ENCODE measurements at regions not wholly inside any gene's neighbourhood (a gene's known extent, or its start where the extent isn't known, plus 50 kb on each side); places are given as distances from the start of the nearest gene placed in this dataset.

DNA sequence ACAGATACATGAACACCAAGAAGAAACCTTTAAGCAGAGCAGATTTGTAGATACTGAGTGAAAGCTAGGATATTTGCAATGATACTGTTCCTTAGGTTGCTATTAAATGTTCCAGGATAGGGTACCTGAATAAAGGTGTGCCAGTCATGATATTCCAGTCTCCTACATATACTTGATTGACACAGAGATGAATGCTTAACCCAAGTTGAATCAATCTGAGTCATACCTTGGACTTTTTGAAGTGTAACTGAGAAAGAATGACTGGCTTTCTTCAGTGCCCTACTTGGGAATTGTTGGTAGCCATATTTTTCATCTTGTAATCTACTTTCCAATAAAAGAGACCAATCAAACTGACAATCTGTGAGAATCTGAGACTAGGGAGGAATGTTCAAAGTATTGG lies 805.7 kb upstream of the GHITM start:
- Histone ChIP-seq H3K36me3 (ENCODE audit: control insufficient read depth, insufficient read depth, low read length) (no peaks in the 10 kb centered on the region), H3K4me3 (ENCODE audit: low read depth, low read length) (no peak overlapping the region), H3K27me3 (ENCODE audit: control insufficient read depth, insufficient read depth, low read length) (no peaks in the 10 kb centered on the region)
- TF ChIP-seq, protein P1, sequence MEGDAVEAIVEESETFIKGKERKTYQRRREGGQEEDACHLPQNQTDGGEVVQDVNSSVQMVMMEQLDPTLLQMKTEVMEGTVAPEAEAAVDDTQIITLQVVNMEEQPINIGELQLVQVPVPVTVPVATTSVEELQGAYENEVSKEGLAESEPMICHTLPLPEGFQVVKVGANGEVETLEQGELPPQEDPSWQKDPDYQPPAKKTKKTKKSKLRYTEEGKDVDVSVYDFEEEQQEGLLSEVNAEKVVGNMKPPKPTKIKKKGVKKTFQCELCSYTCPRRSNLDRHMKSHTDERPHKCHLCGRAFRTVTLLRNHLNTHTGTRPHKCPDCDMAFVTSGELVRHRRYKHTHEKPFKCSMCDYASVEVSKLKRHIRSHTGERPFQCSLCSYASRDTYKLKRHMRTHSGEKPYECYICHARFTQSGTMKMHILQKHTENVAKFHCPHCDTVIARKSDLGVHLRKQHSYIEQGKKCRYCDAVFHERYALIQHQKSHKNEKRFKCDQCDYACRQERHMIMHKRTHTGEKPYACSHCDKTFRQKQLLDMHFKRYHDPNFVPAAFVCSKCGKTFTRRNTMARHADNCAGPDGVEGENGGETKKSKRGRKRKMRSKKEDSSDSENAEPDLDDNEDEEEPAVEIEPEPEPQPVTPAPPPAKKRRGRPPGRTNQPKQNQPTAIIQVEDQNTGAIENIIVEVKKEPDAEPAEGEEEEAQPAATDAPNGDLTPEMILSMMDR (IDR thresholded peaks at IDR 0.05; ENCODE audit: insufficient read depth, low read length, poor library complexity, severe bottlenecking) = no peak
- no peak for DNase-seq (ENCODE audit: low read depth)

DNA sequence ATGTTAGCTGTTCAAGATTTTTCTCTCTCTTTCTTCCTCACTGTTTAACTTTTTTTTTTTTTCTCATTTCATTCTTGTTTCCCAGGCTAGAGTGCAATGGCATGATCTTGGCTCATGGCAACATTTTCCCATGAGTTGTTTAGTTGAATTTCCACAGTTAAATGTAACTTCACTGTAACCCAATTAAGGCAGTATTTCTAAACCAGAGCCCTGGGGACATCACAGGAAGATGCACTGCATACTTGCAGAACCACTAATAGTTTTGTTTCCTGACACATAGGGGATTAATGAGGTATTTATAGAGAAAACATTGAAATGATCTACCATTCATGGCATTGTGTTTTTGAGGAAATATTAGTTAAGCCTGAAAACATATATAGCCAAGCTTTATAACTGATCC lies 795.6 kb upstream of the GHITM start:
- no peaks in the 10 kb centered on the region for H3K36me3 ChIP-seq (ENCODE audit: control insufficient read depth, insufficient read depth, low read length)
- TF ChIP-seq, protein P1 (IDR thresholded peaks at IDR 0.05; ENCODE audit: insufficient read depth, low read length, poor library complexity, severe bottlenecking) = no peak
- DNase-seq (ENCODE audit: low read depth) = no peak
- no peaks in the 10 kb centered on the region for H3K27me3 ChIP-seq (ENCODE audit: control insufficient read depth, insufficient read depth, low read length)
- H3K4me3 ChIP-seq (ENCODE audit: low read depth, low read length) = no peak overlapping the region

DNA sequence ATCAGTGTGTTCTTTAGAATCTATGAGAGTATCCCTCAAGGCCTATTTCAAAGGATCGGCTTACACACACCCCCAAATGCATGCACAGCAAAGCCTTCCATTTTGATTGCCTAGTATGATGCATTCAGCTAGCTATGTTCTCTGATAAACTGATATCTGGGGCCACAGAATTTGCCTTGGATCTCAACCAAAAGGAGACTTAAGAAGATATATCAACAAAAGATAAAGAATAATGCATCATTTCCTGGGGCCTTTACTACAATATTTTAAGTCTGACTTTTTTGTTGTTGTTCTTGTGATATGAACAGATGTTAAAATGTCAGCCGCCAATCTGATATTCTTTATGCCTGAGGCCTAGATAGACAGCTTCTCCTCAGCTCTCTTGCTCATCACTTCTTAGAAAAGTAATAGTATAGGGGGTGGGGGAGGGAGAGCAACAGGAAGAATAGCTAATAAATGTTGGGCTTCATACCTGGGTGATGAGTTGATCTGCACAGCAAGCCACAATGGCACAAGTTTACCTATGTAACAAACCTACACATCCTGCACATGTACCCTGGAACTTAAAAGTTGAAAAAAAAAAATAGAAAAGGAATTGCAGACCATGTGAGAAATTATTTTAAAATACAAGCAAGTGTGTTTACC lies 792.9 kb upstream of the GHITM start:
- H3K27me3 ChIP-seq (ENCODE audit: control insufficient read depth, insufficient read depth, low read length) = no peaks in the 10 kb centered on the region
- no peak for DNase-seq (ENCODE audit: low read depth)
- H3K4me3 ChIP-seq (ENCODE audit: low read depth, low read length) = no peak overlapping the region
- no peaks in the 10 kb centered on the region for H3K36me3 ChIP-seq (ENCODE audit: control insufficient read depth, insufficient read depth, low read length)
- TF ChIP-seq, protein P1 (IDR thresholded peaks at IDR 0.05; ENCODE audit: insufficient read depth, low read length, poor library complexity, severe bottlenecking) = no peak

DNA sequence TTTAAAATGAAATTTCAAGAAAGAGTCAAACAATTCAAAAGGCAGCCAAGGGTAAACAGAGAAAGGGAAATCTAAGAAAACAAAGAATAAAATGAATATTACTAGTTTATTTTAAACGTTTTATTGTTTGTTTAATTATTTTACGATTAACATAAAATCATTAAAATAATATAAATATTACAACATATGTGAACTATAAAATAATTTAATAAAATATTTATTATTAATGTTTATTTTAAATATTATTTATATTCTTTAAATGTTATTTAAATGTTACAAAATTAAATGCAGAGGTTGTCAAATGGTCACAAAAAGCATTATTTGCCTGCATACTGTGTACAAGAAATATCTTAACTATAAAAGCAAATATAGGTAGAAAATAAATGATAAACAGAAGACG lies 786.7 kb upstream of the GHITM start:
- TF ChIP-seq, protein P1 (IDR thresholded peaks at IDR 0.05; ENCODE audit: insufficient read depth, low read length, poor library complexity, severe bottlenecking) = no peak
- DNase-seq (ENCODE audit: low read depth) = no peak
- H3K36me3 ChIP-seq (ENCODE audit: control insufficient read depth, insufficient read depth, low read length) = no peaks in the 10 kb centered on the region
- no peak overlapping the region for H3K4me3 ChIP-seq (ENCODE audit: low read depth, low read length)
- H3K27me3 ChIP-seq (ENCODE audit: control insufficient read depth, insufficient read depth, low read length) = no peaks in the 10 kb centered on the region

DNA sequence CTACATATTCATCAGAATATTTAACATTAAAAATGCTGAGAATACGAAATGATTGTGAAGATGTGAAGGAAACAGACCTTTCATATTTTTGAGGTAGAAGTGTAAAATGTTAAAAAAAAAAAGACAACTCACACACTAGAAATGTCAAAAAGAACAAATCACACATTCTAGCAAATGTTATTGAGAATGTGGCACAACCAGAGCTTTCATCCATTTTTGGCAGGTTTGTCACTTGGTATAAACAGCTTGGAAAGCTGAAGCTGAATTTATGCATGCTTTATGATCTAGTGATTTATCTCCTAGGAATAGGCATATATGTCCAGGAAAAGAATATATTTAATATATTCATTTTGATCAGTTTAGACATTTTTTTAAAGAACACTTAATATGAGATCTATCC lies 784.9 kb upstream of the GHITM start:
- Histone ChIP-seq H3K36me3 (ENCODE audit: control insufficient read depth, insufficient read depth, low read length) (no peaks in the 10 kb centered on the region), H3K27me3 (ENCODE audit: control insufficient read depth, insufficient read depth, low read length) (no peaks in the 10 kb centered on the region), H3K4me3 (ENCODE audit: low read depth, low read length) (no peak overlapping the region)
- no peak for DNase-seq (ENCODE audit: low read depth)
- TF ChIP-seq, protein P1 (IDR thresholded peaks at IDR 0.05; ENCODE audit: insufficient read depth, low read length, poor library complexity, severe bottlenecking) = no peak

DNA sequence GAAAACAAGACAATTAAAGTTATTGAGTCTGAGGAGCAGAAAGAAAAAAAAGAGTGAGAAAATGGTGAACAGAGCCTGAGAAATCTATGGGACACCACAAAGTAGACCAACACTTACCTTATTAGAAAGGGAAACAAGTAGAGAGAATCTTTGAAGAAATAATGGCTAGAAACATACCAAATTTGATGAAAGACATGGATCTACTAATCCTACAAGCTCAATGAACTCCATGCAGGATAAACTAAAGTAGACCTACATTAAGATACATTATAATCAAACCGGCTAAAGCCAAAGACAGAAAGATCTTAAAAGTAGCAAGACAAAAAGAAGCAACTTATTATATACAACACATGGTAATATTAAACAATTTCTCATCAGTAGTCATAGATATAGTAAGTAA lies 782.3 kb upstream of the GHITM start:
- Histone ChIP-seq H3K27me3 (ENCODE audit: control insufficient read depth, insufficient read depth, low read length) (no peaks in the 10 kb centered on the region), H3K36me3 (ENCODE audit: control insufficient read depth, insufficient read depth, low read length) (no peaks in the 10 kb centered on the region), H3K4me3 (ENCODE audit: low read depth, low read length) (no peak overlapping the region)
- no peak for DNase-seq (ENCODE audit: low read depth)
- TF ChIP-seq, protein P1 (IDR thresholded peaks at IDR 0.05; ENCODE audit: insufficient read depth, low read length, poor library complexity, severe bottlenecking) = no peak

All from kidney epithelial cell (primary cell).